Neural progenitor cell (in vitro differentiated cells): ENCODE measurements at regions not wholly inside any gene's neighbourhood (a gene's known extent, or its start where the extent isn't known, plus 50 kb on each side); places are given as distances from the start of the nearest gene placed in this dataset.

Experiments used
- DNase-seq: peaks from one replicate; pipeline ENCODE4 v3.0.0-alpha.2; 2016; ENCODE audit warnings: low spot score
- H2AFZ ChIP-seq: fragments of 200-600 bp; sonication (generic); replicated peaks from 2 replicates; pipeline ENCODE4 v1.6.1; 2016; ENCODE audit warnings: antibody characterized with exemption
- H3F3A ChIP-seq: fragments of 200-600 bp; sonication (generic); 2 replicates; pipeline ENCODE4 v1.6.1; 2016; ENCODE audit warnings: antibody characterized with exemption, low read depth
- H3K27ac ChIP-seq: fragments of 200-600 bp; sonication (generic); 2 replicates; pipeline ENCODE4 v1.5.1; 2016; ENCODE audit warnings: mild to moderate bottlenecking
- H3K27me3 ChIP-seq: fragments of 200-600 bp; sonication (generic); 2 replicates; pipeline ENCODE4 v1.6.1; 2016; ENCODE audit warnings: mild to moderate bottlenecking, moderate library complexity
- H3K36me3 ChIP-seq: fragments of 200-600 bp; sonication (generic); 2 replicates; pipeline ENCODE4 v1.5.1; 2016
- H3K4me1 ChIP-seq: fragments of 200-600 bp; sonication (generic); 2 replicates; pipeline ENCODE4 v1.6.1; 2016; ENCODE audit warnings: mixed run types
- H3K4me2 ChIP-seq: fragments of 200-600 bp; sonication (generic); 2 replicates; pipeline ENCODE4 v1.6.1; 2016
- H3K4me3 ChIP-seq: fragments of 200-600 bp; sonication (generic); 2 replicates; pipeline ENCODE4 v1.5.1; 2016
- H3K79me2 ChIP-seq: fragments of 200-600 bp; sonication (generic); 2 replicates; pipeline ENCODE4 v1.6.1; 2016; ENCODE audit warnings: low read depth
- H3K9ac ChIP-seq: fragments of 200-600 bp; sonication (generic); 2 replicates; pipeline ENCODE4 v1.6.1; 2016
- H3K9me3 ChIP-seq: fragments of 200-600 bp; sonication (generic); 2 replicates; pipeline ENCODE4 v1.5.1; 2016; ENCODE audit warnings: low read depth
- H4K20me1 ChIP-seq: fragments of 200-600 bp; sonication (generic); 2 replicates; pipeline ENCODE4 v1.6.1; 2016; ENCODE audit warnings: low read depth
- H3K27ac Mint-ChIP-seq: 3 replicates; pipeline ENCODE4 v1.8.0; 2021; ENCODE audit warnings: mixed read lengths
- H3K27me3 Mint-ChIP-seq: 2 replicates; pipeline ENCODE4 v1.8.0; 2022; ENCODE audit warnings: low read depth, mild to moderate bottlenecking, inconsistent platforms, moderate library complexity, mixed read lengths; ENCODE audit not compliant: insufficient read depth
- H3K36me3 Mint-ChIP-seq: 3 replicates; pipeline ENCODE4 v1.8.0; 2021; ENCODE audit warnings: mixed read lengths
- H3K4me1 Mint-ChIP-seq: 3 replicates; pipeline ENCODE4 v1.8.0; 2021; ENCODE audit warnings: mixed read lengths
- H3K4me3 Mint-ChIP-seq: 3 replicates; pipeline ENCODE4 v1.8.0; 2021; ENCODE audit warnings: mild to moderate bottlenecking, moderate library complexity, mixed read lengths
- H3K9me3 Mint-ChIP-seq: 3 replicates; pipeline ENCODE4 v1.8.0; 2020; ENCODE audit warnings: mixed read lengths
- CTCF ChIP-seq: fragments of 200-600 bp; sonication (generic); IDR thresholded peaks from 2 replicates; pipeline ENCODE4 v1.5.1; 2017; ENCODE audit warnings: antibody characterized with exemption, mild to moderate bottlenecking
- EZH2 ChIP-seq: fragments of 200-600 bp; sonication (generic); IDR thresholded peaks from 2 replicates; pipeline ENCODE4 v1.6.1; 2017; ENCODE audit warnings: antibody characterized with exemption, mild to moderate bottlenecking, moderate library complexity
- EZH2phosphoT487 ChIP-seq: fragments of 200-600 bp; sonication (generic); IDR thresholded peaks from 2 replicates; pipeline ENCODE4 v1.6.1; 2017; ENCODE audit warnings: antibody characterized with exemption

GRCh38 chr12:30859226-30859625 lies 67.3 kb upstream of the TSPAN11 start:
- no peaks in the 10 kb centered on the region for H3K27me3 ChIP-seq
- H3K4me2 ChIP-seq: no peak overlapping the region
- no peak overlapping the region for H3K4me3 ChIP-seq
- no peaks in the 10 kb centered on the region for H3K4me1 ChIP-seq
- H2AFZ ChIP-seq: no peak overlapping the region
- H3K4me3 Mint-ChIP-seq: no peak overlapping the region
- TF ChIP-seq CTCF (no peak), EZH2 (no peak), EZH2phosphoT487 (no peak)
- H3K36me3 Mint-ChIP-seq: no peaks in the 10 kb centered on the region
- no peaks in the 10 kb centered on the region for H3K79me2 ChIP-seq
- no peak overlapping the region for H3K27ac Mint-ChIP-seq
- no peaks in the 10 kb centered on the region for H3K9me3 ChIP-seq
- no peaks in the 10 kb centered on the region for H3K27me3 Mint-ChIP-seq
- H3K9ac ChIP-seq: no peak overlapping the region
- no peaks in the 10 kb centered on the region for H4K20me1 ChIP-seq
- no peak overlapping the region for H3K27ac ChIP-seq
- no peaks in the 10 kb centered on the region for H3K4me1 Mint-ChIP-seq
- H3F3A ChIP-seq: no peaks in the 10 kb centered on the region
- H3K9me3 Mint-ChIP-seq: no peaks in the 10 kb centered on the region
- H3K36me3 ChIP-seq: no peaks in the 10 kb centered on the region
- no peak for DNase-seq

GRCh38 chr12:30858471-30858870 lies 68.1 kb upstream of the TSPAN11 start:
- no peaks in the 10 kb centered on the region for H3K9me3 Mint-ChIP-seq
- H3K9ac ChIP-seq: no peak overlapping the region
- no peaks in the 10 kb centered on the region for H3K36me3 Mint-ChIP-seq
- DNase-seq: no peak
- TF ChIP-seq EZH2: no peak
- no peak for TF ChIP-seq CTCF
- no peak overlapping the region for H3K4me2 ChIP-seq
- no peaks in the 10 kb centered on the region for H3K4me1 Mint-ChIP-seq
- no peaks in the 10 kb centered on the region for H3F3A ChIP-seq
- H3K27me3 Mint-ChIP-seq: no peaks in the 10 kb centered on the region
- no peak overlapping the region for H3K27ac ChIP-seq
- H3K4me1 ChIP-seq: no peaks in the 10 kb centered on the region
- H3K9me3 ChIP-seq: no peaks in the 10 kb centered on the region
- H3K79me2 ChIP-seq: no peaks in the 10 kb centered on the region
- no peaks in the 10 kb centered on the region for H3K27me3 ChIP-seq
- H2AFZ ChIP-seq: no peak overlapping the region
- no peaks in the 10 kb centered on the region for H4K20me1 ChIP-seq
- no peaks in the 10 kb centered on the region for H3K36me3 ChIP-seq
- no peak overlapping the region for H3K4me3 Mint-ChIP-seq
- no peak overlapping the region for H3K4me3 ChIP-seq
- H3K27ac Mint-ChIP-seq: no peak overlapping the region

- Histone ChIP-seq H3K79me2 (no peaks in the 10 kb centered on the region), H3K4me2 (no peak overlapping the region), H3K36me3 (no peaks in the 10 kb centered on the region), H3K4me1 (peaks cover 5% of the 10 kb centered on the region), H3K4me3 (no peak overlapping the region), H3K9ac (no peak overlapping the region), H4K20me1 (no peaks in the 10 kb centered on the region), H3K27me3 (no peaks in the 10 kb centered on the region), H2AFZ (no peak overlapping the region), H3K9me3 (no peaks in the 10 kb centered on the region), H3F3A (no peaks in the 10 kb centered on the region), H3K27ac (no peak overlapping the region)
- Mint-ChIP-seq H3K27me3 (peaks cover 3% of the 10 kb centered on the region), H3K27ac (no peak overlapping the region), H3K9me3 (no peaks in the 10 kb centered on the region), H3K4me1 (peaks cover 11% of the 10 kb centered on the region), H3K4me3 (no peak overlapping the region), H3K36me3 (no peaks in the 10 kb centered on the region)
- no peak for DNase-seq
- no peak for TF ChIP-seq EZH2
- no peak for TF ChIP-seq CTCF
- TF ChIP-seq EZH2phosphoT487: no peak
Observed at GRCh38 chr12:30853561-30854133, 72.9 kb upstream of the TSPAN11 start.
